Endothelial cell of umbilical vein (primary cell): ENCODE measurements at regions not wholly inside any gene's neighbourhood (a gene's known extent, or its start where the extent isn't known, plus 50 kb on each side); places are given as distances from the start of the nearest gene placed in this dataset.

Source experiments
- BruUV-seq: library from RNA; stranded (reverse); fragments of 400-500 nt; replicated peaks from 2 replicates; lab custom pipeline; 2021; lab: Mats Ljungman, UMichigan
- CTCF ChIA-PET: fragments of 300-600, 350-600 bp; sonication (Branson Sonifier 250); formaldehyde crosslinking; loops from one replicate; lab custom pipeline; 2021; ENCODE audit warnings: antibody characterized with exemption, inconsistent platforms; lab: Charles Lee
- POLR2A ChIA-PET: fragments of 300-600, 350-600 bp; sonication (Branson Sonifier 250); formaldehyde crosslinking; loops from one replicate; lab custom pipeline; 2021; ENCODE audit warnings: antibody characterized with exemption, inconsistent platforms; lab: Charles Lee
- DNase-seq: peaks from one replicate; pipeline ENCODE4 v3.0.0-alpha.2; 2011; ENCODE audit warnings: low read depth, low spot score
- FAIRE-seq: peaks from 2 replicates; lab custom pipeline; 2011; peaks lifted over from hg19 to GRCh38; lab: Jason Lieb, UNC
- H2AFZ ChIP-seq: 2 replicates; pipeline ENCODE4 v1.6.0; 2012; ENCODE audit warnings: low read depth, low read length, control low read depth, inconsistent platforms
- H3K27ac ChIP-seq: 2 replicates; pipeline ENCODE4 v1.5.1; 2011; ENCODE audit warnings: low read depth, mild to moderate bottlenecking, control low read depth, low read length, moderate library complexity; ENCODE audit not compliant: insufficient read depth
- H3K27me3 ChIP-seq, 2 experiments: 2 replicates each; pipeline versions ENCODE4 v1.6.0 to v1.6.1; 2011; ENCODE audit warnings: low read length in 2 of 2, mixed read lengths in 1 of 2; ENCODE audit not compliant: control insufficient read depth in 2 of 2, insufficient read depth in 2 of 2
- H3K36me3 ChIP-seq, 2 experiments: 2 replicates in 1 of 2; 3 replicates in 1 of 2; pipeline ENCODE4 v1.5.1; 2011; ENCODE audit warnings: low read length in 2 of 2, mild to moderate bottlenecking in 1 of 2, moderate library complexity in 1 of 2; ENCODE audit not compliant: control insufficient read depth in 2 of 2, insufficient read depth in 2 of 2; ENCODE audit errors: extremely low read depth in 1 of 2
- H3K4me1 ChIP-seq: 3 replicates; pipeline ENCODE4 v1.5.1; 2011; ENCODE audit warnings: mild to moderate bottlenecking, low read length; ENCODE audit not compliant: control insufficient read depth, insufficient read depth; ENCODE audit errors: extremely low read depth
- H3K4me2 ChIP-seq: 2 replicates; pipeline ENCODE4 v1.6.1; 2011; ENCODE audit warnings: low read length, control low read depth, mixed read lengths; ENCODE audit not compliant: insufficient read depth
- H3K4me3 ChIP-seq, 3 experiments: fragments of 200-600 bp in 1 of 3; sonication (generic), shearing (Covaris generic) in 1 of 3; replicated peaks in 1 of 3; 2 replicates each; pipeline ENCODE4 v1.5.1; 2011 to 2016; ENCODE audit warnings: control low read depth in 3 of 3, low read length in 3 of 3, mild to moderate bottlenecking in 2 of 3, inconsistent platforms in 1 of 3, low read depth in 1 of 3, moderate library complexity in 1 of 3; ENCODE audit not compliant: insufficient read depth in 1 of 3
- H3K79me2 ChIP-seq: 2 replicates; pipeline ENCODE4 v1.6.0; 2012; ENCODE audit warnings: low read length, inconsistent platforms; ENCODE audit not compliant: control insufficient read depth, insufficient read depth
- H3K9ac ChIP-seq: replicated peaks from 2 replicates; pipeline ENCODE3; 2011; ENCODE audit warnings: low read length, control low read depth; ENCODE audit not compliant: insufficient read depth; ENCODE audit errors: extremely low read depth
- H3K9me1 ChIP-seq: replicated peaks from 3 replicates; pipeline ENCODE4 v1.6.0; 2011; ENCODE audit warnings: mild to moderate bottlenecking, low read length; ENCODE audit not compliant: control insufficient read depth, insufficient read depth; ENCODE audit errors: extremely low read depth
- H3K9me3 ChIP-seq: replicated peaks from 2 replicates; pipeline ENCODE4 v1.5.1; 2012; ENCODE audit warnings: low read length, inconsistent platforms; ENCODE audit not compliant: control insufficient read depth, insufficient read depth
- H4K20me1 ChIP-seq: replicated peaks from 2 replicates; pipeline ENCODE3; 2011; ENCODE audit warnings: mild to moderate bottlenecking, low read length; ENCODE audit not compliant: control insufficient read depth, insufficient read depth; ENCODE audit errors: extremely low read depth
- EZH2 ChIP-seq: IDR thresholded peaks from 2 replicates; pipeline ENCODE4 v1.6.1; 2012; ENCODE audit warnings: borderline replicate concordance, low read depth, mild to moderate bottlenecking, moderate library complexity, low read length, inconsistent platforms; ENCODE audit not compliant: severe bottlenecking
- FOS ChIP-seq: IDR thresholded peaks from 2 replicates; pipeline ENCODE4 v1.6.1; 2011; ENCODE audit warnings: mild to moderate bottlenecking, low read length, moderate library complexity, borderline replicate concordance; ENCODE audit not compliant: insufficient read depth
- GATA2 ChIP-seq: IDR thresholded peaks from 2 replicates; pipeline ENCODE4 v1.7.0; 2011; ENCODE audit warnings: low read depth, mild to moderate bottlenecking, moderate library complexity, mixed read lengths, low read length; ENCODE audit not compliant: insufficient read length, insufficient read depth
- JUN ChIP-seq: IDR thresholded peaks from 2 replicates; pipeline ENCODE4 v1.6.1; 2011; ENCODE audit warnings: borderline replicate concordance, low read depth; ENCODE audit not compliant: insufficient read length, insufficient read depth
- MYC ChIP-seq: IDR thresholded peaks from one replicate; pipeline ENCODE4 v1.6.1; 2011; ENCODE audit warnings: mild to moderate bottlenecking, low read depth, low read length
- POLR2A ChIP-seq: IDR thresholded peaks from 2 replicates; pipeline ENCODE4 v1.6.1; 2012; ENCODE audit warnings: low read depth, mild to moderate bottlenecking, control low read depth, low read length
- POLR2AphosphoS5 ChIP-seq: IDR thresholded peaks from 2 replicates; pipeline ENCODE4 v1.6.1; 2012; ENCODE audit warnings: low read depth, mild to moderate bottlenecking, control low read depth, low read length, moderate library complexity; ENCODE audit not compliant: insufficient read depth
- dilution Hi-C: fragments of 300-500 bp; cut with MboI; formaldehyde crosslinking; loops from one replicate; pipeline ENCODE4 v1.15.0; 2019; ENCODE audit warnings: low sequenced_read_pairs; ENCODE audit not compliant: extremely low pct_ligation_motif_present
- intact Hi-C: fragments of 100-400 bp; cut with micrococcal nuclease; formaldehyde crosslinking; loops from one replicate; pipeline ENCODE4 v1.10.0; 2022
- TF ChIP-seq, protein P1 (sequence below), 2 donors: IDR thresholded peaks; 1 replicate in 1 of 2; 2 replicates in 1 of 2; pipeline ENCODE4 v1.5.1; 2011; ENCODE audit warnings: low read length in 2 of 2, mild to moderate bottlenecking in 2 of 2, moderate library complexity in 2 of 2, control low read depth in 1 of 2, inconsistent platforms in 1 of 2, low read depth in 1 of 2; ENCODE audit not compliant: insufficient read depth in 1 of 2; ENCODE audit errors: extremely low read depth in 1 of 2

DNA sequence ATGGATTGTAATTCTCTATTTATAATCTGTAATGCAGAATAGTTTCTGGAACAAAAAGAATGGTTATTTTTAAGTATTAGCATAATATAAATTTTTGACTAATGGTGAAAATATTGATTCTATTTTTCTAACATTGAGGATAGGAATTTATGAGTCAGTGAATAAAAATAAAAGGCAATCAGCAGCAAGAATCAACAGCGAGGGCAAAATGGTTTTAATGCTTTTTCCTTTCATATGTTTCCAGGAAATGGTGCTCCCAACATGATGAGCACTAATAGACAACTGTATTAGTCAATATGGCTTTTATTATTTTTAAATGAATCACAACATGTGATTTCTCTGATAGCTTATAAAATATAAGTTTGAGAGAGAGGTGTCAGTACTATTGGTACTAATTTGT is 90.7 kb upstream of the TFPI start:
- H3K4me2 ChIP-seq, result peak overlapping the region; percentile 36
- DNase-seq (peak; percentile 46), FAIRE-seq (peak; percentile 49)
- dilution Hi-C loops (no loop called here), intact Hi-C loops (no loop called here)
- no TSS peak for BruUV-seq
- H3K79me2 ChIP-seq, result no peaks in the 10 kb centered on the region
- POLR2A ChIA-PET, result no interaction called here
- H3K9me1 ChIP-seq, result no peaks in the 10 kb centered on the region
- no peaks in the 10 kb centered on the region for H4K20me1 ChIP-seq
- no peaks in the 10 kb centered on the region for H3K27me3 ChIP-seq
- no peak overlapping the region for H2AFZ ChIP-seq
- H3K9me3 ChIP-seq, result no peaks in the 10 kb centered on the region
- H3K9ac ChIP-seq, result no peak overlapping the region
- H3K36me3 ChIP-seq, result no peaks in the 10 kb centered on the region
- TF ChIP-seq POLR2A (no peak), POLR2AphosphoS5 (no peak), JUN (peak; percentile 14), FOS (peak; percentile 23)
- TF ChIP-seq, protein P1, sequence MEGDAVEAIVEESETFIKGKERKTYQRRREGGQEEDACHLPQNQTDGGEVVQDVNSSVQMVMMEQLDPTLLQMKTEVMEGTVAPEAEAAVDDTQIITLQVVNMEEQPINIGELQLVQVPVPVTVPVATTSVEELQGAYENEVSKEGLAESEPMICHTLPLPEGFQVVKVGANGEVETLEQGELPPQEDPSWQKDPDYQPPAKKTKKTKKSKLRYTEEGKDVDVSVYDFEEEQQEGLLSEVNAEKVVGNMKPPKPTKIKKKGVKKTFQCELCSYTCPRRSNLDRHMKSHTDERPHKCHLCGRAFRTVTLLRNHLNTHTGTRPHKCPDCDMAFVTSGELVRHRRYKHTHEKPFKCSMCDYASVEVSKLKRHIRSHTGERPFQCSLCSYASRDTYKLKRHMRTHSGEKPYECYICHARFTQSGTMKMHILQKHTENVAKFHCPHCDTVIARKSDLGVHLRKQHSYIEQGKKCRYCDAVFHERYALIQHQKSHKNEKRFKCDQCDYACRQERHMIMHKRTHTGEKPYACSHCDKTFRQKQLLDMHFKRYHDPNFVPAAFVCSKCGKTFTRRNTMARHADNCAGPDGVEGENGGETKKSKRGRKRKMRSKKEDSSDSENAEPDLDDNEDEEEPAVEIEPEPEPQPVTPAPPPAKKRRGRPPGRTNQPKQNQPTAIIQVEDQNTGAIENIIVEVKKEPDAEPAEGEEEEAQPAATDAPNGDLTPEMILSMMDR (IDR thresholded peaks at IDR 0.05; ENCODE audit: extremely low read depth in 1 of 2, insufficient read depth in 1 of 2, low read depth in 1 of 2, low read length in 2 of 2), result no peak
- H3K4me3 ChIP-seq, result no peak overlapping the region
- no peak overlapping the region for H3K27ac ChIP-seq
- CTCF ChIA-PET, result interaction anchor here (1.4 to 1.7 kb wide), 3 partner anchors 13 to 880 kb away, joined by 3 to 5 read pairs (median 3); no protein-coding TSS in a partner anchor
- H3K4me1 ChIP-seq, result peaks cover 9% of the 10 kb centered on the region

DNA sequence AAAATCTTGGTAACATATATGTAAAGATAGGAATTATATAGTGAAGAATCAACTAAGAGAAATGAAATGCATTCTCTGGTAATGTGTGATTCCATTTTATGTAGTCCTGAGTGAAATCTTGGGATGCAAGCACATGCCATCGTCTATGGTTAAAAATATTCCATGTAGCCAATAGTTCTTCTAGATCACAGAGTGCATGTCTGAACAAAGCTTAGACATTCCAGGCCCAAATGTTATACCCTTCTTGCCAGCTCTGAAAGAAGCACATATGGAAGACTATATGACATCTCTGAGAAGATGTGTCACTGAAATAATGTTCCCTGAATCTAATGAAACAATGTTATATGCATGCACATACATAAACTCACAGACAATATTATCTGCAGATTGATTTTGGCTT is 92.3 kb upstream of the TFPI start:
- no TSS peak for BruUV-seq
- Histone ChIP-seq H3K4me1 (peaks cover 9% of the 10 kb centered on the region), H3K79me2 (no peaks in the 10 kb centered on the region), H3K27me3 (no peaks in the 10 kb centered on the region), H3K27ac (no peak overlapping the region), H3K4me2 (no peak overlapping the region), H4K20me1 (no peaks in the 10 kb centered on the region), H3K4me3 (no peak overlapping the region), H3K36me3 (no peaks in the 10 kb centered on the region), H3K9me3 (no peaks in the 10 kb centered on the region), H2AFZ (peak overlapping the region; percentile 48), H3K9me1 (no peaks in the 10 kb centered on the region), H3K9ac (no peak overlapping the region)
- TF ChIP-seq POLR2A (no peak), EZH2 (no peak), MYC (no peak), GATA2 (no peak)
- DNase-seq (no peak), FAIRE-seq (no peak)
- CTCF ChIA-PET, result no interaction called here
- POLR2A ChIA-PET, result no interaction called here
- dilution Hi-C loops, result no loop called here
- intact Hi-C loops, result no loop called here
